CD4-positive, alpha-beta T cell (primary cell): ENCODE measurements at regions not wholly inside any gene's neighbourhood (a gene's known extent, or its start where the extent isn't known, plus 50 kb on each side); places are given as distances from the start of the nearest gene placed in this dataset.

Source experiments
- ATAC-seq: fragments of 200-7000 bp; cut with Tn5 transposase; one replicate; pipeline ENCODE4 v1.10.0; 2022; ENCODE audit warnings: mild to moderate bottlenecking; ENCODE audit not compliant: poor library complexity
- CTCF ChIA-PET: fragments of 350-600 bp; sonication (Branson Sonifier 250); formaldehyde crosslinking; loops from one replicate; lab custom pipeline; 2021; ENCODE audit warnings: antibody characterized with exemption, inconsistent platforms; lab: Charles Lee
- POLR2A ChIA-PET: fragments of 350-600 bp; sonication (Branson Sonifier 250); formaldehyde crosslinking; loops from one replicate; lab custom pipeline; 2021; ENCODE audit warnings: antibody characterized with exemption, inconsistent platforms; lab: Charles Lee
- DNase-seq, 14 experiments: peaks; one replicate each; pipeline ENCODE4 v3.0.0-alpha.2; 2013 to 2020; ENCODE audit warnings: mixed read lengths in 2 of 14
- H3K27ac ChIP-seq, 2 donors: one replicate each; pipeline versions ENCODE4 v1.5.1 to v1.7.0; 2013; ENCODE audit warnings: low read length in 2 of 2, low read depth in 1 of 2, mild to moderate bottlenecking in 1 of 2
- H3K27me3 ChIP-seq, 2 experiments: 1 replicate in 1 of 2; 2 replicates in 1 of 2; pipeline versions ENCODE4 v1.6.1 to v1.7.0; 2013; ENCODE audit warnings: low read length in 2 of 2, control low read depth in 1 of 2, mild to moderate bottlenecking in 1 of 2, moderate library complexity in 1 of 2; ENCODE audit not compliant: insufficient read depth in 2 of 2, control insufficient read depth in 1 of 2
- H3K36me3 ChIP-seq: one replicate; pipeline ENCODE4 v1.6.1; 2013; ENCODE audit warnings: low read length, control low read depth; ENCODE audit not compliant: insufficient read depth
- H3K4me1 ChIP-seq: one replicate; pipeline ENCODE4 v1.6.1; 2013; ENCODE audit warnings: low read length, control low read depth; ENCODE audit not compliant: insufficient read depth
- H3K4me3 ChIP-seq: one replicate; pipeline ENCODE4 v1.5.1; 2013; ENCODE audit warnings: mild to moderate bottlenecking, low read length, moderate library complexity
- H3K9me3 ChIP-seq, 2 experiments: 1 replicate in 1 of 2; 2 replicates in 1 of 2; pipeline versions ENCODE4 v1.6.1 to v1.7.0; 2013; ENCODE audit warnings: low read length in 2 of 2, mild to moderate bottlenecking in 2 of 2, control low read depth in 1 of 2, moderate library complexity in 1 of 2; ENCODE audit not compliant: control insufficient read depth in 1 of 2, insufficient read depth in 1 of 2
- H3K27ac Mint-ChIP-seq: one replicate; pipeline ENCODE4 v1.8.0; 2020; ENCODE audit warnings: mixed read lengths
- H3K27me3 Mint-ChIP-seq: one replicate; pipeline ENCODE4 v1.8.0; 2021; ENCODE audit warnings: mixed read lengths
- H3K36me3 Mint-ChIP-seq: one replicate; pipeline ENCODE4 v1.8.0; 2021; ENCODE audit warnings: low read depth, mixed read lengths
- H3K4me1 Mint-ChIP-seq: one replicate; pipeline ENCODE4 v1.8.0; 2021; ENCODE audit warnings: low read depth, mixed read lengths
- H3K4me3 Mint-ChIP-seq: one replicate; pipeline ENCODE4 v1.8.0; 2020; ENCODE audit warnings: mild to moderate bottlenecking, mixed read lengths
- H3K9me3 Mint-ChIP-seq: one replicate; pipeline ENCODE4 v1.8.0; 2020; ENCODE audit warnings: mixed read lengths
- intact Hi-C, 2 experiments: fragments of 100-400 bp; cut with DNase I in 1 of 2; cut with micrococcal nuclease in 1 of 2; formaldehyde crosslinking; loops; one replicate each; pipeline versions ENCODE4 v1.15.1 to v1.9.0; 2023 to 2025; cut with DNase I, micrococcal nuclease
- TF ChIP-seq, protein P1 (sequence below): fragments of 200-600 bp; IDR thresholded peaks from one replicate; pipeline ENCODE4 v1.8.0; 2022; ENCODE audit warnings: antibody characterized with exemption, mild to moderate bottlenecking

DNA sequence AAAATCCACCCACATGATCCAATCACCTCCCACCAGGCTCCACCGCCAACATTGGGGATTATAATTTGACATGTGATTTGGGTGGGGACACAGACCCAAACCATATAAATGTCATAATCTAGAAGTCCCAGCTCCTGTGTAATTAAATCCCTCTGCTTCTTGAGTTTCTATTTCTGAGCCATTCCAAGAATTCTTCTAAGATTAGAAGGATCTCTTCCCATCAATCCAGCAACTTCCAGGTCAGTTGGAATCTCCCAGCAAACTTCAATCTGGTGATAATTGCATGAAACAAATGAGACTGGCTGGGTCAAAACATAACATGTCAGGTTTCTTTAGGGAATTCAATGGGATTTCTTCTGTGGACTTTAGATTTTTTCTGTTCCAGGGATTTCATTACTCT is 127.8 kb upstream of the CDH5 start:
- Histone ChIP-seq H3K36me3 (no peaks in the 10 kb centered on the region), H3K4me1 (no peaks in the 10 kb centered on the region), H3K27me3 (peaks cover 0 to 2% of the 10 kb centered on the region in 2 experiments), H3K9me3 (peaks cover 0 to 10% of the 10 kb centered on the region in 2 experiments), H3K4me3 (no peak overlapping the region), H3K27ac (no peak overlapping the region)
- POLR2A ChIA-PET = no interaction called here
- Mint-ChIP-seq H3K27ac (no peak overlapping the region), H3K27me3 (peaks cover 27% of the 10 kb centered on the region), H3K9me3 (peaks cover 5% of the 10 kb centered on the region), H3K36me3 (no peaks in the 10 kb centered on the region), H3K4me1 (no peaks in the 10 kb centered on the region), H3K4me3 (no peak overlapping the region)
- ATAC-seq = no peak
- CTCF ChIA-PET = no interaction called here
- TF ChIP-seq, protein P1, sequence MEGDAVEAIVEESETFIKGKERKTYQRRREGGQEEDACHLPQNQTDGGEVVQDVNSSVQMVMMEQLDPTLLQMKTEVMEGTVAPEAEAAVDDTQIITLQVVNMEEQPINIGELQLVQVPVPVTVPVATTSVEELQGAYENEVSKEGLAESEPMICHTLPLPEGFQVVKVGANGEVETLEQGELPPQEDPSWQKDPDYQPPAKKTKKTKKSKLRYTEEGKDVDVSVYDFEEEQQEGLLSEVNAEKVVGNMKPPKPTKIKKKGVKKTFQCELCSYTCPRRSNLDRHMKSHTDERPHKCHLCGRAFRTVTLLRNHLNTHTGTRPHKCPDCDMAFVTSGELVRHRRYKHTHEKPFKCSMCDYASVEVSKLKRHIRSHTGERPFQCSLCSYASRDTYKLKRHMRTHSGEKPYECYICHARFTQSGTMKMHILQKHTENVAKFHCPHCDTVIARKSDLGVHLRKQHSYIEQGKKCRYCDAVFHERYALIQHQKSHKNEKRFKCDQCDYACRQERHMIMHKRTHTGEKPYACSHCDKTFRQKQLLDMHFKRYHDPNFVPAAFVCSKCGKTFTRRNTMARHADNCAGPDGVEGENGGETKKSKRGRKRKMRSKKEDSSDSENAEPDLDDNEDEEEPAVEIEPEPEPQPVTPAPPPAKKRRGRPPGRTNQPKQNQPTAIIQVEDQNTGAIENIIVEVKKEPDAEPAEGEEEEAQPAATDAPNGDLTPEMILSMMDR = no peak
- DNase-seq = no peak
- intact Hi-C loops = no loop called here

DNA sequence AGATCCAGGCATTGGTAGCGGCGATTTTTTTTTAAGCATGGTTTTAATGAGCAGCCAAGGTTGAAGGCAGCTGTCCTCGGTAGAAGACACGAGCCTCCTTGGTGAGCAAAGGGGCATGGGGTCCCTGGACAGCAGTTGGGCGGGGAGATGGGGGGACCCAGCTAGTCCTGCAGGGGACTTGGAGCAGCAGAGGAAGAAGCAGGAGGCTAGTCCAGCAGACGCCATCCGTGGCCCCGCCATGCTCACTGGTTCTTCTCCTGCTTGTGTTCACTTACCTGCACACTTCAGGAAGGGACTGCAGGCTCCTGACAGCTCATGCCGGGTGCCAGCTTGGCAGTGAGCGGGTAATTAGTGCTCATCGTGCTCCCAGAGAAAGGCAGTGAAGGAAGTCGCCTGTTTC is 130.2 kb upstream of the CDH5 start:
- no peak overlapping the region for H3K27ac Mint-ChIP-seq
- TF ChIP-seq, protein P1 = no peak
- Histone ChIP-seq H3K27ac (no peak overlapping the region), H3K9me3 (peaks cover 0 to 10% of the 10 kb centered on the region in 2 experiments), H3K4me1 (no peaks in the 10 kb centered on the region), H3K4me3 (no peak overlapping the region), H3K27me3 (peaks cover 0 to 3% of the 10 kb centered on the region in 2 experiments), H3K36me3 (no peaks in the 10 kb centered on the region)
- DNase-seq (no peak), ATAC-seq (no peak)
- peaks cover 32% of the 10 kb centered on the region for H3K27me3 Mint-ChIP-seq
- H3K4me1 Mint-ChIP-seq = no peaks in the 10 kb centered on the region
- H3K4me3 Mint-ChIP-seq = no peak overlapping the region
- no peaks in the 10 kb centered on the region for H3K36me3 Mint-ChIP-seq
- POLR2A ChIA-PET = interaction anchor here (0.5 kb wide), 1 partner anchor 13 kb away, joined by 5 read pairs; no protein-coding TSS in a partner anchor
- intact Hi-C loops = no loop called here
- H3K9me3 Mint-ChIP-seq = peaks cover 5% of the 10 kb centered on the region
- CTCF ChIA-PET = no interaction called here

GRCh38 chr16:66231452-66232160 is 134.9 kb upstream of the CDH5 start:
- Histone ChIP-seq H3K9me3 (no peaks in the 10 kb centered on the region), H3K27me3 (peaks cover 0 to 3% of the 10 kb centered on the region in 2 experiments), H3K4me3 (no peak overlapping the region), H3K27ac (no peak overlapping the region), H3K4me1 (no peaks in the 10 kb centered on the region), H3K36me3 (no peaks in the 10 kb centered on the region)
- intact Hi-C loops = no loop called here
- ChIA-PET POLR2A (no interaction called here), CTCF (no interaction called here)
- DNase-seq (no peak), ATAC-seq (no peak)
- H3K36me3 Mint-ChIP-seq = no peaks in the 10 kb centered on the region
- TF ChIP-seq, protein P1 = no peak
- no peak overlapping the region for H3K4me3 Mint-ChIP-seq
- H3K4me1 Mint-ChIP-seq = no peaks in the 10 kb centered on the region
- peaks cover 14% of the 10 kb centered on the region for H3K27me3 Mint-ChIP-seq
- H3K9me3 Mint-ChIP-seq = no peaks in the 10 kb centered on the region
- no peak overlapping the region for H3K27ac Mint-ChIP-seq
